SK-N-MC (cell line): ENCODE measurements at regions not wholly inside any gene's neighbourhood (a gene's known extent, or its start where the extent isn't known, plus 50 kb on each side); places are given as distances from the start of the nearest gene placed in this dataset.

Experiments used
- DNase-seq: peaks from one replicate; pipeline ENCODE4 v3.0.0-alpha.2; 2011; ENCODE audit warnings: low read depth, low spot score
- H3K27ac ChIP-seq: fragments of 200-600 bp; sonication (generic); 2 replicates; pipeline ENCODE4 v1.5.1; 2016; ENCODE audit warnings: mixed run types
- H3K36me3 ChIP-seq: fragments of 200-600 bp; sonication (generic); 2 replicates; pipeline ENCODE4 v1.6.1; 2017; ENCODE audit warnings: antibody characterized with exemption, low read length, mixed read lengths; ENCODE audit not compliant: insufficient read depth
- H3K4me3 ChIP-seq: fragments of 200-600 bp; sonication (generic); 2 replicates; pipeline ENCODE4 v1.5.1; 2016
- H3K9ac ChIP-seq: fragments of 200-600 bp; sonication (generic); 2 replicates; pipeline ENCODE4 v1.8.0; 2017; ENCODE audit warnings: mixed run types, mixed read lengths; ENCODE audit not compliant: insufficient read length
- H3K9me3 ChIP-seq: fragments of 200-600 bp; sonication (generic); 2 replicates; pipeline ENCODE4 v1.6.1; 2017; ENCODE audit warnings: low read depth, mild to moderate bottlenecking, antibody characterized with exemption, low read length, moderate library complexity, mixed read lengths
- EZH2 ChIP-seq: fragments of 200-600 bp; sonication (generic); IDR thresholded peaks from one replicate; pipeline ENCODE4 v1.6.1; 2017; ENCODE audit warnings: antibody characterized with exemption
- FOXP2 ChIP-seq: optimal IDR thresholded peaks from 2 replicates; pipeline ENCODE3; 2011; ENCODE audit warnings: mild to moderate bottlenecking, moderate library complexity; ENCODE audit not compliant: insufficient read depth; ENCODE audit errors: extremely low read length, control extremely low read depth
- POLR2AphosphoS5 ChIP-seq: IDR thresholded peaks from 2 replicates; pipeline ENCODE4 v1.6.1; 2012; ENCODE audit warnings: mild to moderate bottlenecking, low read depth, low read length, borderline replicate concordance

DNA sequence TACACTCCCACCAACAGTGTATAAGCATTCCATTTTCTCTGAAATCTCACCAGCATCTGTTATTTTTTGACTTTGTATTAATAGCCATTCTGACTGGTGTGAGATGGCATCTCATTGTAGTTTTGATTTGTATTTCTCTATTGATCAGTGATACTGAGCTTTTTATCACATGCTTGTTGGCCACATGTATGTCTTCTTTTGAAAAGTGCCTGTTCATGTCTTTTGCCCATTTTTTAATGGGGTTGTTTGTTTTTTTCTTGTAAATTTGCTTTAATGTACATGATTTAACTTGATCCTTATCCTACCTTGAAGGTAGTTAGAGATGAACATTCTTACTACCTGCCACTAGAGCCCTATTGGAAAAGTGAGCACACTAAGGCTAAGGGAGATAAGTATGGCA is 151.2 kb upstream of the KIF2A start:
- no peak overlapping the region for H3K4me3 ChIP-seq
- no peak for TF ChIP-seq EZH2
- no peak for TF ChIP-seq POLR2AphosphoS5
- no peak for TF ChIP-seq FOXP2
- H3K9me3 ChIP-seq: no peaks in the 10 kb centered on the region
- no peaks in the 10 kb centered on the region for H3K36me3 ChIP-seq
- no peak overlapping the region for H3K27ac ChIP-seq
- DNase-seq: no peak
- H3K9ac ChIP-seq: no peak overlapping the region

DNA sequence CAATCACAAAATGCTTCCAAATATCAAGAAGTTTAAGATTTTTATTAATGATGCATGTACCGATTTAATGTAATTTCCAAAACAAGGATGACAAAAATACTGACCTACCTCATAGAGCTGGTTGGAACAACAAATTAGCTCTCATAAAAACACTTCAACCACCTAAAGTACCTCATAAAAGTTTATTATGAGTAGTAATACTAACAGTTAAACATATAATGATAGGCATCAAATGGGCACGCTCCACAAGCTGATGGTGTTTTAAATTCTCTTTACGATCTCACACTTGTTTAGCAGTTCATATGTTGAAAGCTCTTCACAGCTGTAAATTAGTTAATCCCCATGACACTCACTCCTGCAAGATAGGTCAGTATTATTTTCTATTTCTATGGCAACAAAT is 150.0 kb upstream of the KIF2A start:
- DNase-seq: no peak
- TF ChIP-seq POLR2AphosphoS5 (no peak), EZH2 (no peak), FOXP2 (no peak)
- no peak overlapping the region for H3K4me3 ChIP-seq

DNA sequence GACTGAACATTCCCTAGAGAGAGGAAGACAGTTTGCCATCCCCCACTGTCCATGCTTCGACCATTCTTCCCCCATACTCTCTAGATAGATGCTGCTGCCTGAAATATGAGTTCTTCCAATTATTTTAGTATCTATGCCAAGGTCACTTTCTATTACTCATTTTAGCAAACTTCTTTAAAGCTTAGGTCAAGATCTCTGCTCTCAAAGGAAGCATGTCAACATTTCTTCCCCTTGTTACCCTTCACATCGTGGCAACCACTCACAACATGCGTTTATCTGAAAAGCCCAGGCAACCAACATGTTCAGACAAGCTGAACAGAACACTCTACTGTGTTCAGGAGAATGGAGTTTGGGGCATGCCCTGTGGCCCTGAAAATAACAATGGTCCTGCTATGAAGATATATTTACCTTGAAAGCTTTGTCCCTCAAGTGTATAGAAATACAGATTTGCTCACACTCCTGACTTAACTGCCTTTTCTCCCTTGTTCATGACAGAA is 138.4 kb upstream of the KIF2A start:
- no peak for DNase-seq
- no peak for TF ChIP-seq POLR2AphosphoS5
- TF ChIP-seq FOXP2: no peak
- no peak for TF ChIP-seq EZH2
- H3K9ac ChIP-seq: no peak overlapping the region

More for the DNA sequence above, 150.0 kb upstream of the KIF2A start:
- H3K9ac ChIP-seq: no peak overlapping the region
- H3K27ac ChIP-seq: no peak overlapping the region
- no peaks in the 10 kb centered on the region for H3K36me3 ChIP-seq
- H3K9me3 ChIP-seq: no peaks in the 10 kb centered on the region

DNA sequence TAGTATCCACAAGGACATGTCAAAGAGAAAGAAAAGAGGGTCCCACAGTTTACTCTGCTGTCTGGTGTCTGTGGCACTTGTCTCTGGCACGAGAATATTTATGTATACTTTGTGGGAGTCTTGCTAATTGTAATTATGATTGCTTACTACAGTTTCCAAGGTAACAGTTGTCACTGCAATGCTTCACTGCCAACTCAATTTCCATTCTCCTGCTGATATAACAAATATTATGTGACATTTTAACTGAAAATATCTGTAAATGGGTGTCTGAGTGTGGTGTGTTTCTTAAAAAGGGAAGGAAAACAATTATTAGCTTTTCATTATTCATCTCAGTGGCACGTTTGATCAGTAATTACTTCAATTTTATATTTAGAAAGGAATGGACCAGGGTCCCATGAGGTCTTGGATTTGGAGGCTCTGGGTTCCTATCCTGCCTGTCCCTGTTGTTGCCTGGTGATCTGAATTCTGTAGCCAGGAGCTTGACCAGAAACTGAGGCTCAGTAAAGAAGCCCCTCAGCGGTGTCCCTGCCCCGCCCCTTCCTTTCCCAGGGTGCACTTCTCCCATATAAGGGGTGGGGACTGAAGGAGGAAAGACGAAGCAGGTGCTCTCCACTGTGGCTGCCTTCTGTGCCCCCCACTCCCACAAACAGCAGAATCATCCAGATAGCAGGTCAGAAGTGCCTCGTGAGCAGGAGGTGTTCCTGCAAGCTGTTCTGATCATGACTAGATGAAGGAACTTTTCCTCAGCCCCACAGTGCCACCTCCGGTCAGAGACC is 137.3 kb upstream of the KIF2A start:
- TF ChIP-seq FOXP2: no peak
- TF ChIP-seq EZH2: no peak
- TF ChIP-seq POLR2AphosphoS5: no peak

More for the DNA sequence above, 138.4 kb upstream of the KIF2A start:
- Histone ChIP-seq H3K27ac (no peak overlapping the region), H3K9me3 (no peaks in the 10 kb centered on the region), H3K4me3 (no peak overlapping the region), H3K36me3 (no peaks in the 10 kb centered on the region)

DNA sequence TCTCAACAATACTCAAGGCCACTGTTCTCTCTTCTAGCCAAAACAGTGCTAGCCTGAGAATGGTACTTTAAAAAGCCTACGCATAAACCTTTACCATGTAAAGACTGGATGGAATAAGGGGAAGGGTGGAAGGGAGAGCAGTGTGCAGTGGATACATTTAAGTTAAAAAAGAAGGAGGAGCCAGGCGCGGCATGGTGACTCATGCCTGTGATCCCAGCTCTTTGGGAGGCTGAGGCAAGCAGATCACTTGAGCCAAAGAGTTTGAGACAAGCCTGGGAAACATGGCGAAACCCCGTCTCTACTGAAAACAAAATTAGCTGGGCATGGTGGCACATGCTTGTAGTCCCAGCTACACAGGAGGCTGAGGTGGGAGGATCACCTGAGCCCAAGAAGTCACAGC is 127.7 kb upstream of the KIF2A start:
- Histone ChIP-seq H3K9ac (no peak overlapping the region), H3K4me3 (no peak overlapping the region), H3K36me3 (no peaks in the 10 kb centered on the region), H3K9me3 (no peaks in the 10 kb centered on the region), H3K27ac (no peak overlapping the region)
- DNase-seq: no peak
- TF ChIP-seq FOXP2 (no peak), EZH2 (no peak), POLR2AphosphoS5 (no peak)

More for the DNA sequence above, 137.3 kb upstream of the KIF2A start:
- no peak for DNase-seq
- no peaks in the 10 kb centered on the region for H3K9me3 ChIP-seq
- no peak overlapping the region for H3K27ac ChIP-seq
- no peak overlapping the region for H3K4me3 ChIP-seq
- no peak overlapping the region for H3K9ac ChIP-seq
- no peaks in the 10 kb centered on the region for H3K36me3 ChIP-seq

DNA sequence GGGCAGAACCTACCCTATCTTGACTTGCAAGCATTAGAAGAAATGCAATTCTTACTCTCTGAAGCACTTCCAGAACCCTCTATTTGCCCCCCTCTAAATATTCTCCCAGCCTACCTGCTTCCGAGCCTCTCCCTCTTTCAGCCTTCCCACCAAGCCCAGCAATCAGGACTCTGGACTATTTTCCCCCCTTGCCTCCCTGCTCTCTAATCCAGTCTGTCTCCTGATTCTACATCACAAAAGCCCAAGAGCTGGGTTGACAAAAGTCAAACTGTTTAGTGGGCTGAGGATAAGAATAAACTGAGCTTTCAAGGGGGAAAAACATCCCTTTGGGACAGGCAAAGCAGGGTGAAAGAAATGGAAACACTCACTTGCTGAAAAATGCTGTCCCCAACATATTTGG is 123.2 kb upstream of the KIF2A start:
- TF ChIP-seq POLR2AphosphoS5 (no peak), FOXP2 (no peak), EZH2 (no peak)
- H3K27ac ChIP-seq: no peak overlapping the region
- no peaks in the 10 kb centered on the region for H3K36me3 ChIP-seq
- no peak for DNase-seq
- no peak overlapping the region for H3K4me3 ChIP-seq
- H3K9ac ChIP-seq: no peak overlapping the region
- H3K9me3 ChIP-seq: no peaks in the 10 kb centered on the region

DNA sequence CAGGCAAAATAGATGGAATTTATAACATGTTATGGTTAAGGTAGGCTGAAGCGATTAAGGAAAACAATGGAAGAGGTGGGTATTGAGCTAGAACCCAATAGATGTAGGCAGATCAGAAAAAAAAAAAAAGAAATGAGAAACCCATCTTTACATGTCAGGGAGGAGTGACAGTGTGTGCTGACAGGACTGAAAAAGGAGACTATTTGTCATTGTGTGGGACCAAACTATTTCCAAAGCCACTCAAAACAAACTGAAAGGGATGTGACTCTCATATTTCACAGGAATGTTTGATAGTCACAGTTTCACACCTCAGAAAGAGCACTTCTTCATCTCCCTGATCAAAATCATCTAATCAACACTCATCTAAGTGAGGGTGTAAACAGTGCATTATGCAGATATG is 122.3 kb upstream of the KIF2A start:
- Histone ChIP-seq H3K9me3 (no peaks in the 10 kb centered on the region), H3K4me3 (no peak overlapping the region), H3K27ac (no peak overlapping the region), H3K36me3 (no peaks in the 10 kb centered on the region), H3K9ac (no peak overlapping the region)
- no peak for TF ChIP-seq EZH2
- TF ChIP-seq POLR2AphosphoS5: no peak
- no peak for TF ChIP-seq FOXP2
- no peak for DNase-seq

DNA sequence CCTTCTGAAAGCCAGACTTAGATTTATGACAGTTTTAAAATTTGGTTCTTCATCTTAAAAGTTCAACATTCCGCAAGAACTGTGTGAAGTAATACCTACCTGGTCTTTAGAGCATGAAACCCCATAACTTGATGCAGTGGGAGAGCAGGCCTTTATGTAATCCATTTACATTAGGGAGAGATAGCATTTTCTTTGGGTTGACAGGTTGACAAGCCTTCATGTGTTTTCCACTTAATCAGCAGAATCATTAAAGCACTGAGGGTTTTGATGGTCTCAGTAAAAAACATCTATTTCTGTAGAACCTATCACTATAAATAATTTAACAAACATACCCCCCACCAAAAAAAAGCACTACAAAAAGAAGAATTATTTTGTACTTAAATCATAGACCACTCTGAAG is 121.6 kb upstream of the KIF2A start:
- Histone ChIP-seq H3K9ac (no peak overlapping the region), H3K4me3 (no peak overlapping the region), H3K9me3 (no peaks in the 10 kb centered on the region), H3K27ac (no peak overlapping the region), H3K36me3 (no peaks in the 10 kb centered on the region)
- DNase-seq: no peak
- no peak for TF ChIP-seq EZH2
- TF ChIP-seq FOXP2: no peak
- no peak for TF ChIP-seq POLR2AphosphoS5
